ENCODE measurements at regions not wholly inside any gene's neighbourhood (a gene's known extent, or its start where the extent isn't known, plus 50 kb on each side); places are given as distances from the start of the nearest gene placed in this dataset.
"Not testable (repeated sequence)": the region's sequence is repeated elsewhere in the genome, so short reads cannot be mapped to it uniquely, and the experiment has no call there.

DNA sequence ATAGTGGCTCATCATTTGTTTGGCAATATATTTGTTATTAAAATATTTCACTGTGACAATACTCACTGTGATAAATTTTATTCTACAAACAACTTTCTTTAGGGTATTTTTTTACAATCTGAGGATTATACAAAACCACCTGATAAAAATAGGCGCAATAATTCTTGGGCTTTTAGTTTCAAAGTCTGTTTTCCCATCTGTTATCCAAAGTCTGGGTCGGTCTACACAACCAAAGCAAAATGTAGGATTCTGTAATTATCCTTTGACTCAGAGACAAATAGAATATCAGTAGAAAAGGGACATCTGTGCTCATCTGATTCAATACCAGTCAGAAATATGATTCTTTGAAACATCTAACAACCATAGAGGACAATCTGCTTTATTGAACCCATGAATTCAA is 271.8 kb upstream of the AMIGO2 start:
- peaks cover 4% of the 10 kb centered on the region for H3K9me3 Mint-ChIP-seq (ENCODE audit: insufficient read depth)
- DNase-seq = no peak
- H3K27me3 Mint-ChIP-seq (ENCODE audit: low read depth) = no peaks in the 10 kb centered on the region
- ATAC-seq = no peak
- no peak overlapping the region for H3K4me3 Mint-ChIP-seq
- CTCF ChIA-PET = interaction anchor here (1.4 kb wide), 1 partner anchor 46 kb away, joined by 6 read pairs; no protein-coding TSS in a partner anchor
- POLR2A ChIA-PET = interaction anchor here (1.0 to 1.2 kb wide), 2 partner anchors 134 to 137 kb away, joined by 3 to 5 read pairs; no protein-coding TSS in a partner anchor
- peaks cover 25% of the 10 kb centered on the region for H3K36me3 Mint-ChIP-seq (ENCODE audit: low read depth)
- H3K4me1 Mint-ChIP-seq (ENCODE audit: low read depth) = peaks cover 67% of the 10 kb centered on the region
- H3K27ac Mint-ChIP-seq = peak overlapping the region; percentile 31

GRCh38 chr12:47350062-47350408 is 270.3 kb upstream of the AMIGO2 start:
- Mint-ChIP-seq H3K27ac (peak overlapping the region; percentile 95), H3K36me3 (ENCODE audit: low read depth) (peaks cover 20% of the 10 kb centered on the region), H3K4me3 (peak overlapping the region; percentile 49), H3K4me1 (ENCODE audit: low read depth) (peaks cover 57% of the 10 kb centered on the region), H3K27me3 (ENCODE audit: low read depth) (no peaks in the 10 kb centered on the region), H3K9me3 (ENCODE audit: insufficient read depth) (peaks cover 4% of the 10 kb centered on the region)
- peak; percentile 78 for ATAC-seq
- ChIA-PET POLR2A (no interaction called here), CTCF (no interaction called here)
- DNase-seq = no peak

DNA sequence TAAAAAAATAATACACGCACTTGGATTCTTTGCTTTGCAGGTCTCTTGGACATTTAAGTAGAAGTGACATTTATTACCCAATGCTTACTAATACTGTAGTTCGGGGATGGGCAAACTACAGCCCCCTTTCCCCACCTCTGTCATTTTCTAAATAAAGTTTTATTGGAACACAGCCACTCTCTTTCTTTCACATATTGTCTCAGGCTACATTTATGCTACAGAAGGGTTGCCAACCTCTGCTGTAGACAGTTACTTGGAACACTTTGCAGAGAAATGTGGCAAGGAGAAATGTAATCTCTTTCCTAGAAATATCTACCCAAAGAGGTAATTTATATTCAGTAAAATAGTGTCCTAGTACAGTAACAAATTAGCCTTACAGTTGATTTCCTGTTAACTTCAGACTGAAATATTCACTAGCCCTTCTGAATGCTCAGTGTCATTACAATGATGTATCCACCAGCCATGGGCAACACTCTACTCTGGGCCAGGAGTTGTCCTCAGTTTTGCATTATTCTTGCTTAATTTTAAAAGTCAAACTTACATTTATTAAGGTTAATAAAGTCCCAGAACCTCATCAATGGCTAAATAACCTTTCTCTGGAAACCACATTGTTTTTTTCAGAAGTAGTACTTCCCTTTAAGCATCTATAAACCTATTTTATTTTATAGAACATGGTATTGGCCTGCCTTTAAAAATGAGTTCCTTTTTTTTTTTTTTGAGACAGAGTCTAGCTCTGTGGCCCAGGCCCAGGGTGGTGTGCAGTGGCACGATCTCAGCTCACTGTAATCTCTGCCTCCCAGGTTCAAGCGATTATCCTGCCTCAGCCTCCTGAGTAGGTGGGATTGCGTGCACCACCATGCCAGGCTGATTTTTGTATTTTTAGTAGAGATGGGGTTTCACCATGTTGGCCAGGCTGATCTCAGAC is 269.6 kb upstream of the AMIGO2 start:
- Mint-ChIP-seq H3K36me3 (ENCODE audit: low read depth) (peaks cover 23% of the 10 kb centered on the region), H3K27me3 (ENCODE audit: low read depth) (no peaks in the 10 kb centered on the region), H3K4me1 (ENCODE audit: low read depth) (peaks cover 57% of the 10 kb centered on the region), H3K9me3 (ENCODE audit: insufficient read depth) (no peaks in the 10 kb centered on the region), H3K27ac (peak overlapping the region; percentile 95), H3K4me3 (peak overlapping the region; percentile 49)
- ATAC-seq (peak; percentile 31), DNase-seq (no peak)
- POLR2A ChIA-PET = interaction anchor here (1.4 kb wide), 1 partner anchor 42 kb away, joined by 4 read pairs; no protein-coding TSS in a partner anchor
- CTCF ChIA-PET = interaction anchor here (0.9 kb wide), 1 partner anchor 15 kb away, joined by 3 read pairs; no protein-coding TSS in a partner anchor

- Mint-ChIP-seq H3K4me1 (ENCODE audit: low read depth) (peaks cover 49% of the 10 kb centered on the region), H3K27me3 (ENCODE audit: low read depth) (no peaks in the 10 kb centered on the region), H3K9me3 (ENCODE audit: insufficient read depth) (no peaks in the 10 kb centered on the region), H3K27ac (peak overlapping the region; percentile 40), H3K36me3 (ENCODE audit: low read depth) (peaks cover 20% of the 10 kb centered on the region), H3K4me3 (no peak overlapping the region)
- no peak for ATAC-seq
- POLR2A ChIA-PET = interaction anchor here (1.4 kb wide), 1 partner anchor 43 kb away, joined by 4 read pairs; no protein-coding TSS in a partner anchor
- DNase-seq = no peak
- CTCF ChIA-PET = interaction anchor here (0.9 to 1.3 kb wide), 2 partner anchors 16 to 40 kb away, joined by 3 read pairs; no protein-coding TSS in a partner anchor
Observed at GRCh38 chr12:47348206-47348605, 268.4 kb upstream of the AMIGO2 start.

GRCh38 chr12:47346251-47347019 is 266.7 kb upstream of the AMIGO2 start:
- CTCF ChIA-PET = interaction anchor here (0.6 to 2.7 kb wide), 6 partner anchors 12 to 325 kb away, joined by 3 to 15 read pairs (median 4); no protein-coding TSS in a partner anchor
- ATAC-seq = no peak

DNA sequence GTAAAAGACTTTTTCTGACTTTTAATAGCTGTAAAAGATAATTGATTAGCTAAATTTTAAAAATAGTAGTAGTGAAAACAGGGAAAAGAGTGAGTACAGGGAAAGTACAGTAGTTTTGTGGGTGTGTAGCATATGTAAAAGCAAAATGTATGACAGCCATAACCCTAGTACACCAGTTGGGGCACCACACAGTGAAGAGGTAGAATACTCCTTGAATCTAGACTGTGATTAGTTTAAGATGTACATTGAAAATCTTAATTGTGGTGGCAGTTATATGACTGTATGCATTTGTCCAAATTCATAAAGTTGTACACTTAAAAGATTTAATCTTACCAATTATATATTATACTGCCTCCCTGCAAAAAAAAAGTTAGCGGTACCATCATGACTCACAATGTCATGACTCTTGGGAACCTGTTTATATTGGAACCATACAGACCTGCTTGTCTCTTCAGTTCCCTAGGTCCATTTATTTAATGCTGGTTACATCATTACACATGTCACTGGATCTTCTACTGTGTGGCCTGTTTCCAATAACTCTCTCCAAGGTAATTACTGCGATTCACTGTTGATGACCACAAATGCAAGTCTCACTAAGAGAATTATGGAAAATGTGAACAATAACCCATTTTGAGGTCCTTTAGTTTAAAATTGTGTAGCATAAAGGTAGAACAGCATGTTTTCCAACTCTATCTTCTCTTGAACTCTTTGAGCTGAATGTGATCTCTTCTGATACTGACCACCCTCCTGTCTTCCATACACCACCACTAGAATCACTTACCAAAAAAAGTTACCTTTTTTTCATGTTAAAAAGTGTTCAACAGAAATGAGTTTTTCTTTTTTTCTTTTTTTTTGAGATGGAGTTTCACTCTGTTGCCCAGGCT is 264.2 kb upstream of the AMIGO2 start:
- peaks cover 13% of the 10 kb centered on the region for H3K4me1 Mint-ChIP-seq (ENCODE audit: low read depth)
- no peak for DNase-seq
- CTCF ChIA-PET = no interaction called here
- H3K27me3 Mint-ChIP-seq (ENCODE audit: low read depth) = no peaks in the 10 kb centered on the region
- ATAC-seq = peak; percentile 30
- peaks cover 23% of the 10 kb centered on the region for H3K36me3 Mint-ChIP-seq (ENCODE audit: low read depth)
- H3K4me3 Mint-ChIP-seq = no peak overlapping the region
- H3K9me3 Mint-ChIP-seq (ENCODE audit: insufficient read depth) = no peaks in the 10 kb centered on the region
- H3K27ac Mint-ChIP-seq = no peak overlapping the region
- POLR2A ChIA-PET = interaction anchor here (1.0 kb wide), 1 partner anchor 27 kb away, joined by 3 read pairs; no protein-coding TSS in a partner anchor

More at GRCh38 chr12:47346251-47347019, 266.7 kb upstream of the AMIGO2 start:
- no peak for DNase-seq
- Mint-ChIP-seq H3K36me3 (ENCODE audit: low read depth) (peaks cover 23% of the 10 kb centered on the region), H3K4me3 (no peak overlapping the region), H3K27me3 (ENCODE audit: low read depth) (no peaks in the 10 kb centered on the region), H3K9me3 (ENCODE audit: insufficient read depth) (no peaks in the 10 kb centered on the region), H3K27ac (no peak overlapping the region), H3K4me1 (ENCODE audit: low read depth) (peaks cover 36% of the 10 kb centered on the region)
- POLR2A ChIA-PET = interaction anchor here (1.0 kb wide), 2 partner anchors 45 to 130 kb away, joined by 3 to 6 read pairs; no protein-coding TSS in a partner anchor

DNA sequence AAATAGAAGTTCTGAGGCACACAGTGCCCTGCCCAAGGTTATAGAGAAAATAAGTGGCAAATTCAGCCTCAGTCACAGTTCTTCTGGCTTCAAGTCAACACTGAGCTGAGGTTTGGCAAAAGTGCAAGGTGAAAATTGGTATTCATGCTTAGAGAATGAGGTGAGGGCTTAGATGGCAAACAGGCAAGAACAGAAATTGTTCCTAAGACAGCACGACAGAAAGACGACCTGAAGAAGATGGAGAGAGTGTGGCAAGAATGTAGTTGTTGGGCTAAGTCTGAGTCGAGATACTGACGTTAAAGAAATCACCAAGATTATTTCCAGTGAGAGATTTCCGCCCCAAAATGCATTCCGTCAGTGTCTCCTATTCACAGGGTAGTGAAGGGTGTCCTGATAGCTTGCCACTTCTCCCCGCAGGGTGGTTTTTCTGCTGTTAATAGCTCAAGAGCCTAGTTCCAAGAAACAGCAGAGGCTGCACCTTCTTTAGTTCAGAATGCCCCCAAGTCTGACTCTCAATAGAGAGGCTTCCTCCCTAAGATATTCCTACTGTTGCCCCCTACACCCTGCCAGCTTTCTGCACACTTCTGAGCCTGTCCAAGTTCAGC is 260.8 kb upstream of the AMIGO2 start:
- Mint-ChIP-seq H3K27me3 (ENCODE audit: low read depth) (no peaks in the 10 kb centered on the region), H3K27ac (no peak overlapping the region), H3K9me3 (ENCODE audit: insufficient read depth) (peaks cover 15% of the 10 kb centered on the region), H3K36me3 (ENCODE audit: low read depth) (peaks cover 40% of the 10 kb centered on the region), H3K4me1 (ENCODE audit: low read depth) (peaks cover 13% of the 10 kb centered on the region), H3K4me3 (no peak overlapping the region)
- ATAC-seq = no peak
- no peak for DNase-seq
- ChIA-PET POLR2A (no interaction called here), CTCF (interaction anchor here (0.9 to 1.1 kb wide), 3 partner anchors 8 to 308 kb away, joined by 3 to 5 read pairs (median 3); no protein-coding TSS in a partner anchor)

DNA sequence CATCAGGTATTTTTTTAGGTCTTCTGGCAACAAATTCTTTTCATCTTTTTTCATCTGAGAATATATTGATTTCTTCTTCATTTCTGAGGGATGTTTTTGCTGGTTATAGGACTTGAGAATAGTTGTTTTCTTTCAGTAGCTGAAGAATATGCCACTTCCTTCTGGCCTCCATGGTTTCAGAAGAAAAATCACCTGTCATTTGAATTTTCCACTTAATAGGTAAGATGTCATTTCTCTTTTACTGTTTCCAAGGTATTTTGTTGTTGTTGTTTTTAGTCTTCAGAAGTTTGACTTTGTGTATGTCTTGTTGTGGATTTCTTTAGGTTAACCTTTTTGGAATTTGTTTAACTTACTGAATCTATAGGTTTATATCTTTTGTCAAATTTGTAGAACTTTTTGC is 257.8 kb upstream of the AMIGO2 start:
- ATAC-seq = no peak
- CTCF ChIA-PET = interaction anchor here (1.9 kb wide), 1 partner anchor 60 kb away, joined by 6 read pairs; no protein-coding TSS in a partner anchor
- Mint-ChIP-seq H3K9me3 (ENCODE audit: insufficient read depth) (peaks cover 15% of the 10 kb centered on the region), H3K4me1 (ENCODE audit: low read depth) (peaks cover 27% of the 10 kb centered on the region), H3K27me3 (ENCODE audit: low read depth) (no peaks in the 10 kb centered on the region), H3K4me3 (no peak overlapping the region), H3K36me3 (ENCODE audit: low read depth) (peaks cover 41% of the 10 kb centered on the region), H3K27ac (no peak overlapping the region)
- no peak for DNase-seq
- POLR2A ChIA-PET = no interaction called here

DNA sequence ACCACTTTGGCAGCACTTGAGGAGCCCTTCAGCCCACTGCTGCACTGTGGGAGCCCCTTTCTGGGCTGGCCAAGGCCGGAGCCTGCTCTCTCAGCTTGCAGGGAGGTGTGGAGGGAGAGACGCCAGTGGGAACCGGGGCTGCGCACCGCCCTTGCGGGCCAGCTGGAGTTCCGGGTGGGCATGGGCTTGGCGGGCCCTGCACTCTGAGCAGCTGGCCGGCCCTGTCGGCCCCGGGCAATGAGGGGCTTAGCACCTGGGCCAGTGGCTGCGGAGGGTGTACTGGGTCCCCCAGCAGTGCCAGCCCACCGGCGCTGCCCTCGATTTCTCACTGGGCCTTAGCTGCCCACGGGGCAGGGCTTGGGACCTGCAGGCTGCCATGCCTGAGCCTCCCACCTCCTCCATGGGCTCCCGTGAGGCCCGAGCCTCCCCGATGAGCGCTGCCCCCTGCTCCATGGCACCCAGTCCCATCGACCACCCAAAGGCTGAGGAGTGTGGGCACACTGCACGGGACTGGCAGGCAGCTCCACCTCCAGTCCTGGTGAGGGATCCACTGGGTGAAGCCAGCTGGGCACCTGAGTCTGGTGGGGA is 253.6 kb upstream of the AMIGO2 start:
- CTCF ChIA-PET = interaction anchor here (1.0 to 1.2 kb wide), 2 partner anchors 8 to 26 kb away, joined by 3 read pairs; no protein-coding TSS in a partner anchor
- H3K27me3 Mint-ChIP-seq (ENCODE audit: low read depth); POLR2A ChIA-PET; H3K4me3 Mint-ChIP-seq; ATAC-seq; DNase-seq; H3K27ac Mint-ChIP-seq: not testable (repeated sequence)
- peaks cover 38% of the 10 kb centered on the region for H3K4me1 Mint-ChIP-seq (ENCODE audit: low read depth)
- peaks cover 33% of the 10 kb centered on the region for H3K36me3 Mint-ChIP-seq (ENCODE audit: low read depth)
- H3K9me3 Mint-ChIP-seq (ENCODE audit: insufficient read depth) = peaks cover 23% of the 10 kb centered on the region

- ChIA-PET CTCF (interaction anchor here (2.1 kb wide), 1 partner anchor 69 kb away, joined by 7 read pairs; no protein-coding TSS in a partner anchor), POLR2A (no interaction called here)
- DNase-seq = peak; percentile 49
- Mint-ChIP-seq H3K9me3 (ENCODE audit: insufficient read depth) (peaks cover 16% of the 10 kb centered on the region), H3K4me1 (ENCODE audit: low read depth) (peaks cover 29% of the 10 kb centered on the region), H3K27ac (peak overlapping the region; percentile 44), H3K36me3 (ENCODE audit: low read depth) (peaks cover 10% of the 10 kb centered on the region), H3K4me3 (no peak overlapping the region), H3K27me3 (ENCODE audit: low read depth) (no peaks in the 10 kb centered on the region)
- peak; percentile 69 for ATAC-seq
Observed at GRCh38 chr12:47328831-47329545, 249.2 kb upstream of the AMIGO2 start.
